Central memory CD8-positive, alpha-beta T cell (primary cell): ENCODE measurements at regions not wholly inside any gene's neighbourhood (a gene's known extent, or its start where the extent isn't known, plus 50 kb on each side); places are given as distances from the start of the nearest gene placed in this dataset.

Source experiments
- ATAC-seq: fragments of 150-1000 bp; cut with Tn5 transposase; replicated peaks from 2 replicates; pipeline ENCODE4 v1.10.0; 2022; ENCODE audit warnings: mild to moderate bottlenecking, moderate FRiP score, moderate number of reproducible peaks; ENCODE audit not compliant: poor library complexity, severe bottlenecking; ENCODE audit errors: extremely low read depth
- DNase-seq, 2 donors: peaks; one replicate each; pipeline ENCODE4 v3.0.0; 2021; ENCODE audit warnings: low spot score in 2 of 2
- H3K27ac Mint-ChIP-seq: one replicate; pipeline ENCODE4 v1.8.0; 2022; ENCODE audit warnings: low read depth, mild to moderate bottlenecking, moderate library complexity, mixed read lengths
- H3K27me3 Mint-ChIP-seq: one replicate; pipeline ENCODE4 v1.8.0; 2022; ENCODE audit warnings: mixed read lengths
- H3K36me3 Mint-ChIP-seq: one replicate; pipeline ENCODE4 v1.8.0; 2022; ENCODE audit warnings: mild to moderate bottlenecking, moderate library complexity, mixed read lengths; ENCODE audit not compliant: insufficient read depth
- H3K4me1 Mint-ChIP-seq: one replicate; pipeline ENCODE4 v1.8.0; 2022; ENCODE audit warnings: mixed read lengths
- H3K4me3 Mint-ChIP-seq: one replicate; pipeline ENCODE4 v1.8.0; 2022; ENCODE audit warnings: mild to moderate bottlenecking, moderate library complexity, mixed read lengths
- H3K9me3 Mint-ChIP-seq: one replicate; pipeline ENCODE4 v1.8.0; 2022; ENCODE audit warnings: mixed read lengths

DNA sequence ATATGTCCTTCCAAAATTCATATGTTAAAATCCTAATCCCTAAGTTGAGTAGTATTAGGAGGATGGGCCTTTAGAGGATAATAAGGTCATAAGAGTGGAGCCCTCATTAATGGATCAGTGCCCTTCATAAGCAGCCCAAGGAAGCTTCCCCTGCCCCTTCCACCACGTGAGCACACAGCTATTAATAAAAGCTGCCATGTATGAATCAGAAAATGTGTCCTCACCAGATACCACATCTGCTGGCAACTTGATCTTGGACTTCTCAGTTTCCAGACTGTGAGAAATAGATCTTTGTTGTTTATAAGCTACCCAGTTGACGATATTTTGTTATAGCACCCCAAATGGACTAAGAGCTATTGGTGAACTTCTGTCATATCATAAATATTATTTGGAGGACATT is 207.7 kb upstream of the HDDC2 start:
- Mint-ChIP-seq H3K36me3 (peaks cover 1% of the 10 kb centered on the region), H3K4me1 (no peaks in the 10 kb centered on the region), H3K9me3 (no peaks in the 10 kb centered on the region), H3K27me3 (peaks cover 46% of the 10 kb centered on the region), H3K4me3 (no peak overlapping the region), H3K27ac (no peak overlapping the region)
- DNase-seq (no peak), ATAC-seq (no peak)

DNA sequence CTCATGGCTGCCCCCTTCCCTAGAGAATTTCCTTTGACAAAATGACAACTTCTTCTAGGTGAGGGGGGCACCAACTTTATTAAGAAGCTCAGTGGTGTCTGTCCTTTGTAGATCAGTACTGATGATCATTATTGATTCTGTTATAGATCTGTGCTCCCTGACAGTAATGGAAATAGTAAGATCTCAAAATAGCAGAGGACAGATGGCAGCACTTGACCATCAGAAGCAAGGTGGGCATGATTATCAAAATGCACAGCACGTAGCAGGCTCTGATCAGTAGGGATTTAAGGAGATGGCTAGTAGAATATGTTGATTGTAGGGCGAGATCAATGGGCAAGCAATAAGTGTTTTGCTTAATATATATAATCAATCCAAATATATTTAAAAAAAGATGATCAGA is 208.6 kb upstream of the HDDC2 start:
- Mint-ChIP-seq H3K27me3 (peaks cover 38% of the 10 kb centered on the region), H3K36me3 (peaks cover 1% of the 10 kb centered on the region), H3K9me3 (no peaks in the 10 kb centered on the region), H3K4me3 (no peak overlapping the region), H3K27ac (no peak overlapping the region), H3K4me1 (no peaks in the 10 kb centered on the region)
- DNase-seq (no peak), ATAC-seq (no peak)

DNA sequence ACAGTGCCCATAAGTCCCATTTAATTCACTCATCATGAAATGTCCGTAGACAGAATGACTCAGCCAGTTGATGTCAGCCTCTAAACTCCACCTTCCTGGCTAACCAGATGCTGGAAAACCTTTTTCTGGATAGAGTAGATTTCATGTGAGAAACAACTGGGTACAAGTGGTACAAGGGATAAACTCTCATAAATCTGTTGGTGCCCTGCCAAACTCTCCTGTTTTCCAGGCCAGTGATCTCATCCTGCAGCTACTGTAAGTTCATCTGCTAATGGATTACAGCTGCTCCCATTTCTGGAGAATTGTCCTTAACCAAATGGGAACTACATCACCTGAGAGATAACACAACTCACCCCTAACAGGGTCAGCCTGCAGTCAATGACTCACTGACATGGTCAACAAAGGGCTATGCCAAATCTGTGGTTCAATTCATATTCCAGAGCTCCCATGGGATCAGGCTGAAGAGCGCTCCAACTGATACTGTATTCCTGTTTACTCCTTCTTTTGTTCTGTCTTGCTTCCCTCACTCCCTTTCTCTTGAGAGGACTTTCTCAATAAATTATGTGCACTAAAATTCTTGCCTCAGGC is 210.1 kb upstream of the HDDC2 start:
- Mint-ChIP-seq H3K4me1 (no peaks in the 10 kb centered on the region), H3K27me3 (peaks cover 44% of the 10 kb centered on the region), H3K36me3 (peaks cover 1% of the 10 kb centered on the region), H3K27ac (no peak overlapping the region), H3K4me3 (no peak overlapping the region), H3K9me3 (no peaks in the 10 kb centered on the region)
- ATAC-seq (no peak), DNase-seq (no peak)

DNA sequence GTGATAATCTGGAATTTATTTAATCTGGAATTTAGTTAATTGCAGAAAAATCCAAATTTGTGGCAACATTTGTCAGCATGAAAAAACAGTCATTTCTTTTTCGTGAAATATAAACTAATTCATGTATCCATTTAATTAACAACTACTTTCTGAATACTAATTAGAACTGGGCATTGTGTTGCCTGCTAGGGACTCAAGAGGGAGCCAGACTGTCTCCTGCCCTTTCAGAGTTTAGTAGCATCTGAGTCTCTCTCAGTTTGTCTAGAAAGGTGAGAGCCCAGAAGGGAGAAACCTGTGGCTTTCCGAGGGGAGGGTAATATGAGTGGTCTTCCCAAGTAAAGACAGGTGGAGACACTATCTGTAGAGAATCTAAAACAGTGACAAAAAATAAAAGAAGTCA is 210.9 kb upstream of the HDDC2 start:
- Mint-ChIP-seq H3K27me3 (peaks cover 41% of the 10 kb centered on the region), H3K9me3 (no peaks in the 10 kb centered on the region), H3K4me3 (no peak overlapping the region), H3K27ac (no peak overlapping the region), H3K4me1 (no peaks in the 10 kb centered on the region), H3K36me3 (peaks cover 1% of the 10 kb centered on the region)
- DNase-seq (no peak), ATAC-seq (no peak)

DNA sequence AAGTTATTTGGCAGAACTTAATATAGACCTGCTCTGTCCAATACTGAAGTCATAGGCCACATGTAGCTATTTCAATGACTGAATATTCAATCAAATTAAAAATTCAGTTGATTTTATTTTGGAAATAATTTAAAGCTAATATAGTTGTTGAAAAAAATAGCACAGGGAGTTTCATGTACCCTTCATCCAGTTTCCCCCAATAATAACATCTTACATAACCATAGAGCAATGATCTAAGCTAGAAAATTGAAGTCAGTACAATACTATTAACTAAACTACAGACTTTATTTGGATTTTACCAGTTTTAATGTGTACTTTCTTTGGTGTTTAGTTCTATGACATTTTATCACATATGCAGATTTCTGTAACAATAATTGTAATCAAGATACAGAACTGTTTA is 212.2 kb upstream of the HDDC2 start:
- Mint-ChIP-seq H3K9me3 (no peaks in the 10 kb centered on the region), H3K27me3 (peaks cover 54% of the 10 kb centered on the region), H3K27ac (no peak overlapping the region), H3K4me1 (no peaks in the 10 kb centered on the region), H3K36me3 (peaks cover 1% of the 10 kb centered on the region), H3K4me3 (no peak overlapping the region)
- DNase-seq (no peak), ATAC-seq (no peak)

DNA sequence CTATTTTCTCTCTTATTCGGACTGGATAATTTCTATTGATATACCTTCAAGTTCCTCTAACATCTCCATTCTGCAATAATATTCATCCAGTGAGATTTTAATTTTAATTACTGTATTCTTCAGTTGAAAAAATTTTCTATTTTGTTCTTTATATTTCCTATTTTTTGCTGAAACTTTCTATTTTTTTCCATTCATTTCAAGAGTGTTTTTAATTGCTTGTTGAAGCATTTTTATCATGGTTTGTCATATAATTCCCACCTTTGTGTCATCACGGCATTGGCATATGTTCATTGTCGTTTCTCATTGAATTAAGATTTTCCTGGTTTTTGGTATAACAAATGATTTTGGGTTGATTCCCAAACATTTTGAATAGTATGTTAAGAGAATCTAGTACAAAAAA is 214.9 kb upstream of the HDDC2 start:
- Mint-ChIP-seq H3K9me3 (no peaks in the 10 kb centered on the region), H3K27ac (no peak overlapping the region), H3K4me1 (no peaks in the 10 kb centered on the region), H3K4me3 (no peak overlapping the region), H3K27me3 (peaks cover 62% of the 10 kb centered on the region), H3K36me3 (peaks cover 1% of the 10 kb centered on the region)
- ATAC-seq (no peak), DNase-seq (no peak)

DNA sequence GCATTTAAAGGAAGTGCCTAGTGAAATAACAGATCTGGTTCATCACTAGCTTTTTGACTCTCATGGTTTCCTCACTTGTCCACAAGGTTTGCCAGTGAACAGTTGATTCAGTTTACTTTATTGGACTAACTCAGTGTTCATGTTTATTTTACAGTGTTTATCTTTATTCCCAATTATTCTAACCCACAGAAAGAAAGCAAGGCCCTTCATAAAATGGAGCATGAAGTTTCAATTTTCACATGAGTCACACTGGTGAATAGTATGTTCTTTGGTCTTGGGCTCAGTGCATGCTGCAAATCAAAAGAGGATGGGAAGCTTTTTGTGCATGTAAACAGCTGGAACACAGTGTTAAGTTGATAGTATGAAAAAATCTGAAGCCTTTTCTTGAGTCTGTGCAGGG is 217.6 kb upstream of the HDDC2 start:
- Mint-ChIP-seq H3K4me3 (no peak overlapping the region), H3K27me3 (peaks cover 53% of the 10 kb centered on the region), H3K36me3 (no peaks in the 10 kb centered on the region), H3K27ac (no peak overlapping the region), H3K9me3 (no peaks in the 10 kb centered on the region), H3K4me1 (no peaks in the 10 kb centered on the region)
- DNase-seq = no peak
- no peak for ATAC-seq

DNA sequence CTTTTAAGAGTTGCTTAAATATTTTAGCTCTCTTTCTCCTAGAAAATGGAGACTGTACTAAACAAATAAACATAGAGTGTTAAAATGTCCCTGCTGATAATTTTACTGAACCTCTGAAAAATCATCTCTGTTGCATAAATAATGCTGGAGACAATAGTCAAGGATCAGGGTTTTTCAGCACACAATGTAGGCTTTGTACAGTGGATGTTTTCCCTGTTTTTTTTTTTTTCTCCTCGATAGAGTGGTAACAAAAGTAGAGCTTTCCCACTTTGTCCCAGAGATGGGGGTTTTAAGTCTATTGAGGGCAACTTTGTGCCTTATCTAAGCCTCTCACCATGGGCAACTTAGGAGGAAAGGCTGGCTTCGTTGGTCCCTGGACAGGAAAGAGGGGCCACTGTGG is 222.6 kb upstream of the HDDC2 start:
- Mint-ChIP-seq H3K36me3 (no peaks in the 10 kb centered on the region), H3K4me3 (no peak overlapping the region), H3K4me1 (no peaks in the 10 kb centered on the region), H3K9me3 (no peaks in the 10 kb centered on the region), H3K27me3 (peaks cover 50% of the 10 kb centered on the region), H3K27ac (no peak overlapping the region)
- no peak for ATAC-seq
- DNase-seq = no peak

DNA sequence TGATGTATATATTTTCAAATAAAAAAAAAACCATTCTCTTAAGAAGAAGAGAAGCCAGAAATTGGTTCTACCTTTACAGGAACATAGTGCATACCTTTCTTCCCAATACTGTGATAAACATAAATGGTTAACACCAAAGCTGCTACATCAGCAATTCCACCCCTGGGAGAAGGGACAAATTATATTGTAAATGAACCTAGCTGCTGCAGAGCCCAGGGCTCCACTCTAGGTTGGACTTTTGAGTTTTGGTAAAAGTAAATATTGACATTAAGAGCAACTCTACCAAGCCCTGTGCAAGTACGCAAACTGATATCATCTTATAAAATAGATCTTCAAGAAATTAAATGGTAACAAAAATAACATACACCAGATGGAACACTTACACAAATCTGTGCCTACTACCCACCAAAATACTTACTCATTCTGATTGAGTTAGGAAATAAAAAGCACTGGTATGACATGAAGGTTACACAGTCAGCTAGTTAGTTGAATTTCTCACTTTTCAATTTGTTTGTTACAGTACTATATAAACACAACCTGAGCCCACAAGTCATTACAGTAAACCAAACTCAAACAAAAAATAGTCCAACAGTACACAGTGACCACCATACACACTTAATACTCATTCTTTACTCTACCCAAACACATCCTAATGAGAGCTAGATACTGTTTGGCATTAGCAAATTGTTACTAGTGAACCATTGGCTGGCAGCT is 223.3 kb upstream of the HEY2 start:
- DNase-seq (no peak), ATAC-seq (no peak)
- peaks cover 51% of the 10 kb centered on the region for H3K27me3 Mint-ChIP-seq
- no peak overlapping the region for H3K4me3 Mint-ChIP-seq
- no peaks in the 10 kb centered on the region for H3K9me3 Mint-ChIP-seq
- H3K36me3 Mint-ChIP-seq = no peaks in the 10 kb centered on the region
- no peak overlapping the region for H3K27ac Mint-ChIP-seq
- no peaks in the 10 kb centered on the region for H3K4me1 Mint-ChIP-seq

DNA sequence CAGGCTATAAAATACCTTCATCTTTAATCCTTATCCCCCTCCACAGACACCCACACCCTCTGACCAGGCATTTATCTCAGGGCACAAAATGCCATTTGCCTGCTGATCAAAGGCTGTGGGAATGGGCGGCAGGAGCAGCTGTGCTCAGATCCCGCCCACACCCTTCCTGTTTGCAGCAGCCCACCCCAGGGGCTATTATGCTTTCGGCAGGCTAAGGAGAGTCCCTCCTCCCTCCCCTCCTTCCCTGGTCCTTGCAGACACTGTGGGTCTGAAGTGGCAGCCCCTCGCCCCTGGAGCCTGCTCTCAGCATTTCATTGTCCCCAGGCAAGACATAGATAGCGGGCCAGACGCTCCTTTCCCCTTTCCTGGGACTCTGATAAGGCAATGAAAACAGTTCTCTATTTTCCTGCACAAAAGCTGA is 220.8 kb upstream of the HEY2 start:
- peaks cover 69% of the 10 kb centered on the region for H3K27me3 Mint-ChIP-seq
- ATAC-seq = no peak

DNA sequence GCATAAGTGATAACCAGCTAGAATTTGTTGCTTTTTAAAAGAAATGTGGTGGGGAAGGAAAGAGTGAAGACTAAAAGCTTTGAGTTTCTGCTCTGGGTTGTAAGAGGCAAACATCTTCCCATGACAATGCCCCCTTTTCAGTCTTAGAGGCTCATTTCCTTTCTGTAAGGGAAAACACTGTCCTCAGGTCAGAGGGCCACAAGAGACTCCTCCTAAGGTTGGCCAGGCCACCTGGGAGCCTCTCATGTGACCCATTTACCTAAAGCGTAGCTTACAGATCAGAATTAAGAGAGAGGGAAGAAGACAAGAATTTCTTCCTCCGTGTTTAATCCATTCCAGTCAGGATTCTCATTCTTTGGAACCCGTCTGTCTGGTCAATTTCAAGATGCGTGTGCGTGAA is 220.4 kb upstream of the HEY2 start:
- H3K4me3 Mint-ChIP-seq = no peak overlapping the region
- H3K4me1 Mint-ChIP-seq = no peaks in the 10 kb centered on the region
- H3K27ac Mint-ChIP-seq = no peak overlapping the region
- no peaks in the 10 kb centered on the region for H3K9me3 Mint-ChIP-seq
- DNase-seq = no peak
- ATAC-seq = no peak
- H3K27me3 Mint-ChIP-seq = peaks cover 73% of the 10 kb centered on the region
- no peaks in the 10 kb centered on the region for H3K36me3 Mint-ChIP-seq

More for the DNA sequence above, 220.8 kb upstream of the HEY2 start:
- no peaks in the 10 kb centered on the region for H3K9me3 Mint-ChIP-seq
- no peak for DNase-seq
- no peaks in the 10 kb centered on the region for H3K4me1 Mint-ChIP-seq
- no peaks in the 10 kb centered on the region for H3K36me3 Mint-ChIP-seq
- H3K27ac Mint-ChIP-seq = no peak overlapping the region
- no peak overlapping the region for H3K4me3 Mint-ChIP-seq

DNA sequence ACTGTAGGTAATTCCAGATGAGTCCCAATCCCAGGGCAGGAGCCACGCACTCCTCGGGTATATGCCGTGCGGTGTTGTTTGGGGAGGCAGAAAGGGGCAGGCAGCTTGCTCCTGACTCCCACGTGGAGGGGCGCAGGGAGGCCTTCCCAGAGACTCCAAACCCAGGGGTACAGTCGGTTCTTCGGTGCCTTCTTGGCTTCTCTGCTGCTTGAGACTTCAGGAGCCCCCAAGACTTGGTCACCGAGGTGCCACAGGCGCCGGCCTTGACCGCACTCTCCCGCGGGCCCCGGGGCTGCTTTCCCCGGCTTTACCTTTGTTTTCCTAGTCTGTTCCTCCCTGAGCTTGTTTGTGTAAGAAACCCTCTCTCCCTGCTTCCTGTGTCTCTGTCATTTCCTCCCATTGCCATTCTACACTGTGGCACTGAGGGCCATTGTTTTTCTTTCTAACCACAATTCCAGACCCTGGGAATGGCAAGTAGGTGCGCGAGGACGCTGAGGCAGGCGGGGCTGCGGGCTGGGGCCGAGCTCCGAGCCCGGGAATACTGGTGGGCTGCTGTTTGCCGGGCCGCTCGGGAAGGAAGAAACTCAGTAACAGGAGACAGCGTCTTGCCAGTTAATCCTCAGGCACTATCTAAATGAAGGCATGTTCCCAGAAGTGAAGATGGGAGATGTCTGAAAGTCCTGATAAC is 215.6 kb upstream of the HEY2 start:
- DNase-seq = no peak
- no peak for ATAC-seq
- Mint-ChIP-seq H3K4me3 (no peak overlapping the region), H3K9me3 (no peaks in the 10 kb centered on the region), H3K4me1 (no peaks in the 10 kb centered on the region), H3K27ac (no peak overlapping the region), H3K36me3 (no peaks in the 10 kb centered on the region), H3K27me3 (peaks cover 90% of the 10 kb centered on the region)
